Endothelial cell of umbilical vein (primary cell): ENCODE measurements at regions not wholly inside any gene's neighbourhood (a gene's known extent, or its start where the extent isn't known, plus 50 kb on each side); places are given as distances from the start of the nearest gene placed in this dataset.

Source experiments
- CTCF ChIP-seq, 2 donors: IDR thresholded peaks; 1 replicate in 1 of 2; 2 replicates in 1 of 2; pipeline ENCODE4 v1.5.1; 2011; ENCODE audit warnings: low read length in 2 of 2, mild to moderate bottlenecking in 2 of 2, moderate library complexity in 2 of 2, control low read depth in 1 of 2, inconsistent platforms in 1 of 2, low read depth in 1 of 2; ENCODE audit not compliant: insufficient read depth in 1 of 2; ENCODE audit errors: extremely low read depth in 1 of 2
- EZH2 ChIP-seq: IDR thresholded peaks from 2 replicates; pipeline ENCODE4 v1.6.1; 2012; ENCODE audit warnings: borderline replicate concordance, low read depth, mild to moderate bottlenecking, moderate library complexity, low read length, inconsistent platforms; ENCODE audit not compliant: severe bottlenecking
- POLR2A ChIP-seq: IDR thresholded peaks from 2 replicates; pipeline ENCODE4 v1.6.1; 2012; ENCODE audit warnings: low read depth, mild to moderate bottlenecking, control low read depth, low read length
- POLR2AphosphoS5 ChIP-seq: IDR thresholded peaks from 2 replicates; pipeline ENCODE4 v1.6.1; 2012; ENCODE audit warnings: low read depth, mild to moderate bottlenecking, control low read depth, low read length, moderate library complexity; ENCODE audit not compliant: insufficient read depth

- TF ChIP-seq EZH2 (no peak), CTCF (IDR thresholded peaks at IDR 0.05; ENCODE audit: extremely low read depth in 1 of 2, insufficient read depth in 1 of 2, low read depth in 1 of 2, low read length in 2 of 2) (no peak), POLR2AphosphoS5 (no peak), POLR2A (no peak)
Measured at GRCh38 chr20:48420176-48420575, 407.6 kb downstream of the PREX1 start.
